ENCODE measurements at regions not wholly inside any gene's neighbourhood (a gene's known extent, or its start where the extent isn't known, plus 50 kb on each side); places are given as distances from the start of the nearest gene placed in this dataset.

DNA sequence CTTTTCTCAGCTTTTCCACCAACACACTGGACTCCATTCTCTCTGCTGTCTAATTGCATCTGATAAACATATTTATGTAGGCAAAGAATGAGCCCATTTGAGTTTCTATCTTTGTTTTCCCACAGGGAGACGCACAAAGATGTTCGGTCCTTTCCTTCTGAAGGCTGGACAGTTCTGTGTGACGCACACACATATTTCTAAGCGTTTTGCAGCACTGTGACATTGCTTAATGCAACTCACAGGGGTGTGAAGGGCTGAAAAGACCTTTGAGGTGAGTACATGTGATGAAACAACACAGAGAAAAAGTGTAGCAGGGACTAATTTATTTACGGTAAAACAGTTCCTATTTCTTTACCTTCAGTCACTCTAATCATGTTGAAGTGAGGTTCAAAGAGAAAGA is 323.1 kb upstream of the RUNX1 start:
- ATAC-seq = no peak
- TF ChIP-seq, protein P1, sequence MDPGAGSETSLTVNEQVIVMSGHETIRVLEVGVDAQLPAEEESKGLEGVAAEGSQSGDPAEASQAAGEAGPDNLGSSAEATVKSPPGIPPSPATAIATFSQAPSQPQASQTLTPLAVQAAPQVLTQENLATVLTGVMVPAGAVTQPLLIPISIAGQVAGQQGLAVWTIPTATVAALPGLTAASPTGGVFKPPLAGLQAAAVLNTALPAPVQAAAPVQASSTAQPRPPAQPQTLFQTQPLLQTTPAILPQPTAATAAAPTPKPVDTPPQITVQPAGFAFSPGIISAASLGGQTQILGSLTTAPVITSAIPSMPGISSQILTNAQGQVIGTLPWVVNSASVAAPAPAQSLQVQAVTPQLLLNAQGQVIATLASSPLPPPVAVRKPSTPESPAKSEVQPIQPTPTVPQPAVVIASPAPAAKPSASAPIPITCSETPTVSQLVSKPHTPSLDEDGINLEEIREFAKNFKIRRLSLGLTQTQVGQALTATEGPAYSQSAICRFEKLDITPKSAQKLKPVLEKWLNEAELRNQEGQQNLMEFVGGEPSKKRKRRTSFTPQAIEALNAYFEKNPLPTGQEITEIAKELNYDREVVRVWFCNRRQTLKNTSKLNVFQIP (CRISPR knock-in tag; IDR thresholded peaks at IDR 0.05; ENCODE audit: borderline replicate concordance, low read depth) = no peak
- TF ChIP-seq, protein P2, sequence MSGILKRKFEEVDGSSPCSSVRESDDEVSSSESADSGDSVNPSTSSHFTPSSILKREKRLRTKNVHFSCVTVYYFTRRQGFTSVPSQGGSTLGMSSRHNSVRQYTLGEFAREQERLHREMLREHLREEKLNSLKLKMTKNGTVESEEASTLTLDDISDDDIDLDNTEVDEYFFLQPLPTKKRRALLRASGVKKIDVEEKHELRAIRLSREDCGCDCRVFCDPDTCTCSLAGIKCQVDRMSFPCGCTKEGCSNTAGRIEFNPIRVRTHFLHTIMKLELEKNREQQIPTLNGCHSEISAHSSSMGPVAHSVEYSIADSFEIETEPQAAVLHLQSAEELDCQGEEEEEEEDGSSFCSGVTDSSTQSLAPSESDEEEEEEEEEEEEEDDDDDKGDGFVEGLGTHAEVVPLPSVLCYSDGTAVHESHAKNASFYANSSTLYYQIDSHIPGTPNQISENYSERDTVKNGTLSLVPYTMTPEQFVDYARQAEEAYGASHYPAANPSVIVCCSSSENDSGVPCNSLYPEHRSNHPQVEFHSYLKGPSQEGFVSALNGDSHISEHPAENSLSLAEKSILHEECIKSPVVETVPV (CRISPR knock-in tag; IDR thresholded peaks at IDR 0.05) = no peak
- no peak for TF ChIP-seq ZC3H10 (CRISPR knock-in tag; IDR thresholded peaks at IDR 0.05)
- no peak for TF ChIP-seq OSR1 (CRISPR knock-in tag; IDR thresholded peaks at IDR 0.05)
- TF ChIP-seq ZNF8 (CRISPR knock-in tag; IDR thresholded peaks at IDR 0.05) = no peak
- TF ChIP-seq ZFP30 (CRISPR knock-in tag; IDR thresholded peaks at IDR 0.05) = no peak
- TF ChIP-seq CSDC2 (CRISPR knock-in tag; IDR thresholded peaks at IDR 0.05) = no peak
- no peak for TF ChIP-seq GLIS3 (CRISPR knock-in tag; IDR thresholded peaks at IDR 0.05)
- no peak for TF ChIP-seq TCF4 (CRISPR knock-in tag; IDR thresholded peaks at IDR 0.05; ENCODE audit: borderline replicate concordance)
- TF ChIP-seq ISL1 (CRISPR knock-in tag; IDR thresholded peaks at IDR 0.05) = no peak
- TF ChIP-seq ESRRG (CRISPR knock-in tag; IDR thresholded peaks at IDR 0.05) = no peak
- TF ChIP-seq, protein P3, sequence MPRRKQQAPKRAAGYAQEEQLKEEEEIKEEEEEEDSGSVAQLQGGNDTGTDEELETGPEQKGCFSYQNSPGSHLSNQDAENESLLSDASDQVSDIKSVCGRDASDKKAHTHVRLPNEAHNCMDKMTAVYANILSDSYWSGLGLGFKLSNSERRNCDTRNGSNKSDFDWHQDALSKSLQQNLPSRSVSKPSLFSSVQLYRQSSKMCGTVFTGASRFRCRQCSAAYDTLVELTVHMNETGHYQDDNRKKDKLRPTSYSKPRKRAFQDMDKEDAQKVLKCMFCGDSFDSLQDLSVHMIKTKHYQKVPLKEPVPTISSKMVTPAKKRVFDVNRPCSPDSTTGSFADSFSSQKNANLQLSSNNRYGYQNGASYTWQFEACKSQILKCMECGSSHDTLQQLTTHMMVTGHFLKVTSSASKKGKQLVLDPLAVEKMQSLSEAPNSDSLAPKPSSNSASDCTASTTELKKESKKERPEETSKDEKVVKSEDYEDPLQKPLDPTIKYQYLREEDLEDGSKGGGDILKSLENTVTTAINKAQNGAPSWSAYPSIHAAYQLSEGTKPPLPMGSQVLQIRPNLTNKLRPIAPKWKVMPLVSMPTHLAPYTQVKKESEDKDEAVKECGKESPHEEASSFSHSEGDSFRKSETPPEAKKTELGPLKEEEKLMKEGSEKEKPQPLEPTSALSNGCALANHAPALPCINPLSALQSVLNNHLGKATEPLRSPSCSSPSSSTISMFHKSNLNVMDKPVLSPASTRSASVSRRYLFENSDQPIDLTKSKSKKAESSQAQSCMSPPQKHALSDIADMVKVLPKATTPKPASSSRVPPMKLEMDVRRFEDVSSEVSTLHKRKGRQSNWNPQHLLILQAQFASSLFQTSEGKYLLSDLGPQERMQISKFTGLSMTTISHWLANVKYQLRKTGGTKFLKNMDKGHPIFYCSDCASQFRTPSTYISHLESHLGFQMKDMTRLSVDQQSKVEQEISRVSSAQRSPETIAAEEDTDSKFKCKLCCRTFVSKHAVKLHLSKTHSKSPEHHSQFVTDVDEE (CRISPR knock-in tag; IDR thresholded peaks at IDR 0.05) = no peak
- TF ChIP-seq SNAI2 (CRISPR knock-in tag; IDR thresholded peaks at IDR 0.05) = no peak
- no peak for TF ChIP-seq ZFP3 (CRISPR knock-in tag; IDR thresholded peaks at IDR 0.05)
- no peak for TF ChIP-seq TOX (CRISPR knock-in tag; IDR thresholded peaks at IDR 0.05; ENCODE audit: borderline replicate concordance)
- no peak for TF ChIP-seq ZNF565 (CRISPR knock-in tag; conservative IDR thresholded peaks at IDR 0.05; ENCODE audit: low read depth)

DNA sequence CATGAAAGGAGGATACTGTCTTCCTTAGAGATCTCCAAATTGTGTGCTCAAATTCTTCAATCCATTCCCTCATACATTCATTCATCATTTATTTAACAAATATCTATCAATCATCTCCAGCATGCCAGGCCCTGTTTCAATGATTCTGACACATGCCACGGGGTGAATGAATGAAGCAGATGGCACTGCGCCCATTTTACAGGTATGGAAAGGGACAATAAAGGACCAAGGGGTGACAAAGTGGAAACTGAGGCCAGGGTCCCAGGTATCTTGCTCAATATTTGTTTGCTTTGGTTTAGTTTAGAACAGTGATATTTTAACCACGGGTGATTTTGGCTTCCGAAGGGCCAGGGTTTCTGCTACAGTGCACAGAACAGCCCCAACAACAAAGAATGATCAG is 321.6 kb upstream of the RUNX1 start:
- ATAC-seq = no peak
- TF ChIP-seq GLIS3 (CRISPR knock-in tag; IDR thresholded peaks at IDR 0.05) (no peak), ISL1 (CRISPR knock-in tag; IDR thresholded peaks at IDR 0.05) (no peak), CSDC2 (CRISPR knock-in tag; IDR thresholded peaks at IDR 0.05) (no peak), OSR1 (CRISPR knock-in tag; IDR thresholded peaks at IDR 0.05) (no peak), RARB (CRISPR knock-in tag; IDR thresholded peaks at IDR 0.05) (no peak), ZNF565 (CRISPR knock-in tag; conservative IDR thresholded peaks at IDR 0.05; ENCODE audit: low read depth) (no peak), TOX (CRISPR knock-in tag; IDR thresholded peaks at IDR 0.05; ENCODE audit: borderline replicate concordance) (no peak)
- TF ChIP-seq, protein P3 (CRISPR knock-in tag; IDR thresholded peaks at IDR 0.05) = no peak
- TF ChIP-seq, protein P4, sequence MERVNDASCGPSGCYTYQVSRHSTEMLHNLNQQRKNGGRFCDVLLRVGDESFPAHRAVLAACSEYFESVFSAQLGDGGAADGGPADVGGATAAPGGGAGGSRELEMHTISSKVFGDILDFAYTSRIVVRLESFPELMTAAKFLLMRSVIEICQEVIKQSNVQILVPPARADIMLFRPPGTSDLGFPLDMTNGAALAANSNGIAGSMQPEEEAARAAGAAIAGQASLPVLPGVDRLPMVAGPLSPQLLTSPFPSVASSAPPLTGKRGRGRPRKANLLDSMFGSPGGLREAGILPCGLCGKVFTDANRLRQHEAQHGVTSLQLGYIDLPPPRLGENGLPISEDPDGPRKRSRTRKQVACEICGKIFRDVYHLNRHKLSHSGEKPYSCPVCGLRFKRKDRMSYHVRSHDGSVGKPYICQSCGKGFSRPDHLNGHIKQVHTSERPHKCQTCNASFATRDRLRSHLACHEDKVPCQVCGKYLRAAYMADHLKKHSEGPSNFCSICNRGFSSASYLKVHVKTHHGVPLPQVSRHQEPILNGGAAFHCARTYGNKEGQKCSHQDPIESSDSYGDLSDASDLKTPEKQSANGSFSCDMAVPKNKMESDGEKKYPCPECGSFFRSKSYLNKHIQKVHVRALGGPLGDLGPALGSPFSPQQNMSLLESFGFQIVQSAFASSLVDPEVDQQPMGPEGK (CRISPR knock-in tag; IDR thresholded peaks at IDR 0.05; ENCODE audit: borderline replicate concordance) = no peak

DNA sequence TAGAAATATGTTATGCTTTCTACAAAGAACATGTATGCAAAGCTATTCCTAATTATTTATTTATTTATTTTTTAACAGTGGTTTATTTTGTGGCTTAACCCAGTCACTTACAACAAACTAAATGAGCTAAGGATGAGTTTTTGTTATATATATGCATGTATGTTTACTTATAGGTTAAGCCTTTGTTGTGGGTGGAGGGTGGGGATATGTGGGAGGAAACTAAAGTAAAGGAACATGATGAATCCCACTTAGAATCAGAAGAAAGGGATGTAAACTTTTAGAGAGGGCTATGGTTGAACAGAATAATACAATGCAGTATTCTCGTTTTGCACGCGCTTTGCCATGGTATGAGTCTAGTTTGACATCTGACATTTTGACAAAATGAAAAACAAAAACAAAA is 321.0 kb upstream of the RUNX1 start:
- no peak for ATAC-seq
- TF ChIP-seq ZFP3 (CRISPR knock-in tag; IDR thresholded peaks at IDR 0.05) = no peak
- TF ChIP-seq, protein P5, sequence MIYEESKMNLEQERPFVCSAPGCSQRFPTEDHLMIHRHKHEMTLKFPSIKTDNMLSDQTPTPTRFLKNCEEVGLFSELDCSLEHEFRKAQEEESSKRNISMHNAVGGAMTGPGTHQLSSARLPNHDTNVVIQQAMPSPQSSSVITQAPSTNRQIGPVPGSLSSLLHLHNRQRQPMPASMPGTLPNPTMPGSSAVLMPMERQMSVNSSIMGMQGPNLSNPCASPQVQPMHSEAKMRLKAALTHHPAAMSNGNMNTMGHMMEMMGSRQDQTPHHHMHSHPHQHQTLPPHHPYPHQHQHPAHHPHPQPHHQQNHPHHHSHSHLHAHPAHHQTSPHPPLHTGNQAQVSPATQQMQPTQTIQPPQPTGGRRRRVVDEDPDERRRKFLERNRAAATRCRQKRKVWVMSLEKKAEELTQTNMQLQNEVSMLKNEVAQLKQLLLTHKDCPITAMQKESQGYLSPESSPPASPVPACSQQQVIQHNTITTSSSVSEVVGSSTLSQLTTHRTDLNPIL (CRISPR knock-in tag; IDR thresholded peaks at IDR 0.05; ENCODE audit: low read depth) = no peak
- TF ChIP-seq TCF4 (CRISPR knock-in tag; IDR thresholded peaks at IDR 0.05; ENCODE audit: borderline replicate concordance) = no peak
- no peak for TF ChIP-seq ISL1 (CRISPR knock-in tag; IDR thresholded peaks at IDR 0.05)
- TF ChIP-seq ZNF8 (CRISPR knock-in tag; IDR thresholded peaks at IDR 0.05) = no peak
- no peak for TF ChIP-seq ZFP30 (CRISPR knock-in tag; IDR thresholded peaks at IDR 0.05)
- no peak for TF ChIP-seq BACH2 (CRISPR knock-in tag; IDR thresholded peaks at IDR 0.05; ENCODE audit: borderline replicate concordance)
- TF ChIP-seq, protein P1 (CRISPR knock-in tag; IDR thresholded peaks at IDR 0.05; ENCODE audit: borderline replicate concordance, low read depth) = no peak
- TF ChIP-seq TOX (CRISPR knock-in tag; IDR thresholded peaks at IDR 0.05; ENCODE audit: borderline replicate concordance) = no peak
- TF ChIP-seq, protein P2 (CRISPR knock-in tag; IDR thresholded peaks at IDR 0.05) = no peak
- TF ChIP-seq SNAI2 (CRISPR knock-in tag; IDR thresholded peaks at IDR 0.05) = no peak

Data from SK-N-SH treated with all-trans-retinoic acid at 6 μM for 48 hours (cell line).